GM19463 (cell line): ENCODE measurements at regions not wholly inside any gene's neighbourhood (a gene's known extent, or its start where the extent isn't known, plus 50 kb on each side); places are given as distances from the start of the nearest gene placed in this dataset.
"Not testable (repeated sequence)": the region's sequence is repeated elsewhere in the genome, so short reads cannot be mapped to it uniquely, and the experiment has no call there.

Experiments
- ATAC-seq: cut with Tn5 transposase; IDR thresholded peaks from one replicate; pipeline ENCODE4 v1.9.1; 2021; ENCODE audit warnings: mild to moderate bottlenecking, moderate library complexity; ENCODE audit not compliant: unreplicated experiment

DNA sequence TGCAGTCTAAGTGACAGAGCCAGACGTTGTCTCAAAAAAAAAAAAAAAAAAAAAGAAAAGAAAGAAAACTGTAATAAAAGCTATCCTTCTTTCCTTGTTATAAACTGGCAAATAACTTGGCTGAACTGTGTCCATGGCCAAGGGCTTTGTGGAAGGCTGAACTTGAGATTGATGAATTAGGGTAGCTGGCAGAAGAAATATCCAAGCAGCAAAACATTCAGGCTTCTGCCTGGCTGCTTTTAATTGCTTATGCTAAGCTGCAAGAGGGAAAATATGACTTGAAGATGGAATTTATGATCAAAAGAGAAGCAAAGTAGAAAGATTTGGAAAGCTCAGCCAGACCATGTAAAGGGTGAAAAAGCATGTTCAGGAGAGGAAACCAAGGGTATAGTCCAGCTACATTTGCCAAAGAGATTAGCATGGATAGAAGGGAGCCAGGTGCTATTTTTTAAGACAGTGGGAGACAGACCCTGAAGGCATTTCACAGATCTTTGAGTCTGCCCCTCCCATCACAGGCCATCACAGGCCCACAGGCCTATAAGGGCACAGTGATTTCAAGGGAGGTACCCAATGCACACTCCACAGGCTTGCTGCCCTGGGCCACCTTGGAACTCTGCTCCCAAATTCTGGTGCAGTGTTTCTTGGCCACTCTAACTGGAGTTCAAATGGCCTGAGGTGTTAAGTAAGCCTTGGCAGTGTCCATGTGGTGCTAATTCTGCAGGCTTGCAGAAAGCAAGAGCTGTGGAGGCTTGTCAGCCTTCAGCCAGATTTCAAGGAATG, 226.0 kb downstream of the AEBP2 start:
- no peak for ATAC-seq

DNA sequence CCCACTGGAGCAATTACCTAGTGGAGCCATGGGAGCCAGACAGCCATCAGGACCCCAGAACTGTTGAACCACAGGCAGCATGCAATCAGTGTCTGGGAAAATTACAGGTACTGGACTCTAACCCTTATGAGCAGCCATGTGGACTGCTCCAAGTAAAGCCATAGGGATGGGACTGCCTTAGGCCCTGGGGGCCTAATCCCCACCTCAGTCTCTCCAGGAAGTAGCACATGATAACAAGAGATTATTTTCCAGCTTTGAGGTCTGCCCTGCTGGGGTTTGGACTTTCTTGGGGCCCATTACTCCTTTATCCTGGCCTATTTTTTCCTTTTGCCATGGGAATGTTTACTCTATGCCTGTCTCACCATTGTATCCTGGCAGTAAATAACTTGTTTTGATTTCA, 226.8 kb downstream of the AEBP2 start:
- no peak for ATAC-seq

DNA sequence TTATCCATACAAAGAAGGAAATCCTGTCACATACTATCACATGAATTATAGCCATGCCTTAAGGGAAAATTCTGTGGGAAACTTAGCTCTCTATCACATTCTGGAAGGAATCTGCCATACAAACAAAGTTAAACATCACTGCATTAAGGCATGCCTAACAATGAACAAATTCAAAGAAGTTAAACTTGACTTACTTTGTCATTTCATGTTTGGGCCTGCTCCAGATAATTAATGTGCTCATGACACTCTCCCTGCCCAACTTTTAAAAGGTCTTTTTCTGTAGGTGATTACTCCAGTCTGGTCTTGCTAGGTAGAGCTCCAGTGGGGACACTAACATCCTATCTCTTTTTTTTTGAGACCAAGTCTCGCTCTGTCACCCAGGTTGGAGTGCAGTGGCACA, 230.5 kb downstream of the AEBP2 start:
- no peak for ATAC-seq

DNA sequence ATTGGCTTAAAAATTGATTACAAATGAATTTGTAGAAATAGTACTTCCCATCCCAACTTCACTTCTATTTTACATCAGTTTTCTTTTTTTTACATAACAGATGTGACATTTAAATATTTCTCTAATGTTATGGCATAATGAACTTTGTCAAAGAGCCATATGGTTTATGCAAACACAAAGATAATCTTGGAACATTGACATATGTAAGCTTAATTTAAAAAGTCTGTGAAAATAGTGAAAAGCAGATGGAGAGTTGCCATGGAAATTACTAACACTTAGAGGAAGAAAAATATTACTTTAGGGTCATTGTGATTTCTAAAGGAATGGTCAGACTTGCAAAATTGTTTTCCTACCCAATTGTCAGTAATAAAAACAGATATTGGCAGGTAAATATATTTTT, 232.4 kb downstream of the AEBP2 start:
- ATAC-seq, result no peak

DNA sequence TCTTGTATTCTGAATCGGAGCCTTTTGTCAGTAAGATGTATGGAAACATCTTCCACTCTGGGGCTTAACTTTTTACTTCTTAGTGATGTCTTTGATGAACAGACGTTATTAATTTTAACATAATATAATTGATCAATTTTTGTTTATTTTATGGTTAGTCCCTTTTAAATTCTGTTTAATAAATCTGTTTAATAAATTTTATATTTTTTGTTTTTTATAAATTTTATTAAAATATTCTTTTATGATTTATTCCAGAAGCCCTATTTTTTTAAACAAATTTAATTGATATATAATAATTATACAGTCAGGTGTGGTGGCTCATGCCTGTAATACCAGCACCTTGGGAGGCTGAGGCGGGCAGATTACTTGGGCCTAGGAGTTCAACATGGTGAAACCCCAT, 235.1 kb downstream of the AEBP2 start:
- ATAC-seq, result no peak

DNA sequence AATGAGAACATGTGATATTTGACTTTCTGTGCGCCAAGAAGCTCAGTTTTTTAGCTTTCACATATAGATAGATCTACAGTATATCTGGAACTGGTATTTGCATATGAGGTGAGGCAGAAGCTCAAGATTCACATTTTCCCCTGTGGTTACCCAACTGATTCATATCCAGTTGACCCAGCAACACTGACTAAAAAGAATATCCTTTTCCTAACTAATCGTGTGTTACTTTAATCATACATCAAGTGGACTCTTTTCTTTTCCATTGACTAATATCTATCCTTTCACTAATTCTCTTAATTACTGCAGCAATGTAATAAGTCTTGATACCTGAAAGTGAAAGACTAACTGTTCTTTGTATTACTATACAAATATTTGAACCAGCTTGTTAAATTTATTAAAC, 236.1 kb downstream of the AEBP2 start:
- no peak for ATAC-seq

DNA sequence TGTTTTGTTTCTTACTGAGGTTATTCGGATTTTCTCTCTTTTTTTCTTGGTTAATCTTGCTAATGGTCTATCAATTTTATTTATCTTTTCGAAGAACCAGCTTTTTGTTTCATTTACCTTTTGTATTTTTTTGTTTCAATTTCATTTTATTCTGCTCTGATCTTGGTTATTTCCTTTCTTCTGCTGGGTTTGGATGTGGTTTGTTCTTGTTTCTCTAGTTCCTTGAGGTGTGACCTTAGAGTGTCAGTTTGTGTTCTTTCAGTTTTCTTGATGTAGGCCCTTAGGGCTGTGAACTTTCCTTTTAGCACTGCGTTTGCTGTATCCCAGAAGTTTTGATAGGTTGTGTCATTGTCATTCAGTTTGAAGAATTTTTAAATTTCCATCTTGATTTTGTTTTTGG, 239.2 kb downstream of the AEBP2 start:
- not testable (repeated sequence) for ATAC-seq

DNA sequence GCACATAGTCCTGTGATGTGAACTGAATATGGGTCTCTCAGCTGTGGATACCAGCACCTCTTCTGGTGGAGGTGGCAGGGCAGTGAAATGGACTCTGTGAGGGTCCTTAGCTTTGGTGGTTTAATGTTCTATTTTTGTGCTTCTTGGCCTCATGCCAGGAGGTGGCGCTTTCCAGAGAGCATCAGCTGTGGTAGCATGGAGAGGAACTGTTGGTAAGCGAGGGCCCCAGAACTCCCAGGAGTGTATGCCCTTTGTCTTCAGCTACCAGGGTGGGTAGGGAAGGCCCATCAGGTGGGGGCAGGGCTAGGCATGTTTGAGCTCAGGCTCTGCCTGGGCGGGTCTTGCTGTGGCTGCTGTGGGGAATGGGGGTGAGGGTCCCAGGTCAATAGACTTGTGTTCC, 241.7 kb downstream of the AEBP2 start:
- no peak for ATAC-seq

DNA sequence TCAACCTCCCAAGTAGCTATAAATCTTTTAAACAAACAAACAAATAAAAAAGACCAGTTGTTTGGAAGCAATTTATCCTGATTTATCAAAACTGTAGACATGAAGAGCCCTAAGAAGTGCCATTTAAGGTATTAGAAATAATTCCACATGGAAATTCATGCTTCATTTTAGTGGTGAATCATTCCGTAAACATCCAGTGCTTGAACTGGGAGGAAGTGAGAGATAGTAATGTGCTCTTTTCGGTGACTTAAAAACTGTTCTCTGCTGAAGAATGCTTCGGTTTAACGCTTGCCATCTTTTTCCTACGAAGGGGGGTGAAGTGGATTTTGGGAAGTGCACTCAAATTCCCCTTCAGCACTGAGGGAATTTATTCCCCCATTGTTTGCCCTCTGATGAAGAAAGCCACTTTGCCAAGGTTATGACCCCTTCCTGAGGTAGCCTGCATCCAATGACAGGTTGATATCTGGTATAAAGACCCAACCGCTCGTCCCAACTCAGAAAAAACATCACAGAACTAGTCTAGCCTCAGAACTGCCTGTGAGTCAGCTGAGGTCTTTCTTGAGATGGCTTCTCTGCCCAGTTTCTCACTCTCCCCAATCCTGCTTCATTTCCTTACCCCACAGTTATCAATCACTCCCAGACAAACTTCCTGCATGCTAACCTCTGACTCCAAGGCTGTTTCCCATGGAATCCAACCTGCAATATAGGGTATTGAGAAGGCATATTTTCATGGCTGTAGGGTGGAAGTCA, 244.1 kb downstream of the AEBP2 start:
- no peak for ATAC-seq

DNA sequence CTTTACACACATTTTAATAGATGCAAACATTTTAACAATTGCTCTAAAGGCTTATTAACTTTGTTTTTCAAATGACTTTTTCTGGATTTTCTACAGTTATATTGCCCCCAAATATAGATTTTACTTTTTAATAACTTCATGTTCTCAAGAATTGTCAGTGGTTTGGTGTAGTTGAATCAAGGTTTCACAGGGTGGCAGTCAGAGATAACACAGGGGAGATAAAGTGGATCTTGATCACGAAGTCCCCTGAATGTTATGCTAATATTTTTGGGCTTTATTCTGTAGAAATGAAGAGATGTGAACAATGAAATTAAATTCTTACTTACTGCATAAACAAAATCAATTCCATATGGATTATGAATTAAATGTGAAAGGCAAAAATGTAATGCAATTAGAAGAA, 248.1 kb downstream of the AEBP2 start:
- no peak for ATAC-seq

DNA sequence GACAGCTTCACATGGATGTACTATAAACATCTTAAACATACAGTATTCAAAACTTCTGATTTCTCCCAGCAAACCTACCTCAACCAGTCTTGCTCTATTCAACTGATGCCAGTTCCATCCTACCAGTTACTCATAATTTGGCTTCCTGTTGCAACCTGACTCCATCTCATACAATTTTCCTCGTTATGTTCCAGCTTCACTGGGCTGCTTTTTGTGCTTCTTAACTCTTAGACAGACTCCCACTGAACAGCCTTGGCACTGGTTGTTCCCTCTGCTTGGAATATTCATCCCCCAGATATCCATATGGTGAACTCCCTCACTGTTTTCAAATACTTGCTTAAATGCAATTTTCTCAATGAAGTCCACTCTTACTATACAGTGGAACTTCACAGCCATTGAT, 249.2 kb downstream of the AEBP2 start:
- ATAC-seq, result no peak

DNA sequence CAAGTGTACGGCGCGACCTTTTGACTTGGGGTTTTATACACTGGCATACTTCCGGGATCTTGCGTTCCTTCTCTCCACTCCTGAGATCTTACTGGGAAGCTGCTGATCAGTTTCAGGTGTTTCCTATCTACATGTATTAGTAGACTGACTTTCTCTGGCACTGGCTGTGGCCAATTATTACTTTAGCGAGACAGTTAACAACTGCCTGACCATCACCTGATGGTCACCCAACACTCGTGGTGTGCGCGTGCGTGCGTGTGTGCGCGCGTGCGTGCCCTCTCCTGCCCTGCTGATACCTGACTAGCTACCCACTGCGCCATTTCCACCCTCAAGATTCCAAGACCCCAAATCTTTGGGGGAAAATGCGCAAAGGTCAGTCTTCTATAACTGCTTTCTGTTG, 249.9 kb downstream of the AEBP2 start:
- no peak for ATAC-seq

DNA sequence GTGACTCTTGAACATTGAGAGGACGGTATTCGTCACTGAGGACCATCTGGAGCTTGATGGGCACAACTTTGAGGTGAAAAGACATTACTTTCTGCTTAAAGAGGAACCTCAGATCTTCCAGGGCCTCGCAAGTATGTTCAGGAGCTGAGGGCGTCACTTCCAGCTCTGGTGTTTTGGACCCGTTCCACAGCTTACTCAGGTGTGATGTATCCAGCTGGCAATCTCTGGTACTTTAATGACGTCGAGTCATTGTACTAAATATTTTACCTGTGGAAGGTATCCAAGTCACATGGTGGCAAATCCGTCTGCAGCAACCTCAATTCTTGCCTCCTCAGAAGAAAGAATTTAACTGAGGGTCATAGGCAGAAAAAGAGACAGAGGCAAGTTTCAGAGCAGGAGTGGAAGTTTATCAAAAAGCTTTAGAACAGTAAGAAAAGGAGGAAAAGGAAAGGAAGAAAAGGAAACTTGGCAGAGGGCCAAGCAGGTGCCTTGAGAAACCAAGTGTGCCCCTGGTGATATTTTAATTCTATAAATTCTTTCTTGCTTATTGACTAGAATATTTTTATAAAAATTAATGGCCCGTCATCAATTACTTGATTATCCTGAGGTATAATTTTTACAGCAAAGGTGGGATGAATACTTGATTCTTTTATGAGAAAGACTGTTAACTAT, 250.6 kb downstream of the AEBP2 start:
- no peak for ATAC-seq

DNA sequence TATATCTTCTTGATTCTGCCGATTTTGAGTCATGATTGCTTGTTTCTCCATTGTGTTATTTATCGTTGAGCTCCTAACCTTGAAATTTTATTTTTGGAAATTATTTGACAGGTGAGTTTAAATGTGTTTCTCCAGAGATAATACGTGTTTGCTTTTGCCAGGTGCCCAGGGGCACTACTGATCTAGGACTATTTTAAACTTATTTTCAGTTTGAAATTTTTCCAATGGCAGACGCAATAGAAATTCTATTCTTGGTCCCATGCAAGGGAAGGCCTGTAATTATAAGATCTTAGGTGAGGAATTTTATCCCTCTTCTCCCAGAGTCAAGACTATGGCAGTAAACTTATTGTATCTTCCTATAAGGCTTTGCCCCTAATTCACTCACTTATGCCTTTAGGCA, 252.8 kb downstream of the AEBP2 start:
- no peak for ATAC-seq

DNA sequence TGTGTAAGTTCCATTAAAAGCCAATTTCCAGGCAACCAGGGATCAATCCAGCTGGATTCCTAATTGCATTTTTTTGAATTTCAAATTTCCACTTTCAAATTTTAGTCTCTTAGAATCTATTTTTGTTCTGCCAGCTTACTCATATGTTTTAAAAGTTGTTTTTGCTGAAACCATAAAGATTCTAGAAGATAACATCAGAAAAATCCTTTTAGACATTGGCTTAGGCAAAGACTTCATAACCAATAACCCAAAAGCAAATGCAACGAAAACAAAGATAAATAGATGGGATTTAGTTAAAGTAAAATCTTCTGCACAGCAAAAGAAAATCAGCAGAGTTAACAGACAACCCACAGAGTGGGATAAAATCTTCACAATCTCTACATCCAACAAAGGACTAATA, 253.3 kb downstream of the AEBP2 start:
- no peak for ATAC-seq

DNA sequence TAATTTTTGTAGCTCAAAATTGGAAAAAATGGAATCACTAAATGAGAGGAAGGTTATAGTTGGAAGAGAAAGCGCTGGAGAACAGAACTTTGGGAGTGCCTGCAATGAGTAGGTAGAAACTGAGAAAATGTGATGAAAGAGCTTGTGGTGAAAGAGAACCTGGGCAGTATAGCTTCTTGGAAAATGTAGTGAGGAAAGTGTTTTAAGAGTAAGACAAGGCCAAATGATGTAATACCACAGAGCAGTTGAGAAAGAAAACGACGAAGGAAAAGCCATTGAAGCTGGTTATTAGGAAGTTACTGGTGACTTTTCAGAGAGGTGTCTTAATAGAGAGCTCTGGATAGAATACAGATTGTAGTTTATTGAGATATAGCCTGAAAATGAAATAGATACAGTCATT, 255.3 kb downstream of the AEBP2 start:
- ATAC-seq, result no peak

DNA sequence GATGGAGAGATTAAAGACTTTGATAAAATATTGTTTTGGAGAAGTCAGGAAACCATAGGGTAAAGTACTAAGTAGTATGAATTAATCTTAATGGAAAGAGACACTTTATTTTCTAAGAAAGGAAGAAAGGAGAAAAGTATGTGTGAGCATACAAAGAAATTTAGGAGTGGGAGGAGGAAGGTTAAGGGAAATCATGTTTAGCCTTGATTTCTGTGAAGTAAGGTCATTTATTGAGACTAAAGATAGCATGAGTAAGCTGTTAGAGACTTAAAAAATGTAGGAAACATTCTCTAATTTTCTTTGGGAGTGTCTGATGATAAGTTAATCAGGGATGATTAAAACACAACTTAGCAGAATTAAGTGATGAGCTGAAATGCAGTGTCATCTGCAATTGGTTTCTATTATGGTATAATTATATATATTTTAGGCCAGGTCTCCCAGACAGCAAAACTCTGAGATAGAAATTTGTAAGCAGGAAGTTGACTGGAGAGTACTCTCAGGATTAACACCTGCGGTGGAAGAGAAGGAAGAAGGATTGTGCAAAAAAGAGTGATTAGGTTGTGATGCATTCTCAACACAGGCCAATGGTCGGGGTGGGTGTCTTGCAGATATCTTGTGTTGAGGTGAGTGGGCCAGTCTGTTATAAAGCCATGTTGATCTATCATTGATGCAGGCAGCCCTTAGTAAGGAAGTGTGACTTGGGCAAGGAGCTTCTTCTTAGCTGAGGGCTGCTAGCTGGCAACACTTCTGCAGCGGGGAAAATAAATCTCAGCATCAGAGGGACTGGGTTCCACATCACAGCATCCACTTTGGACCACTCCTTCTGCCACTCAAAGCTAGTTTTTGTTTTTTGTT, 256.2 kb downstream of the AEBP2 start:
- no peak for ATAC-seq

DNA sequence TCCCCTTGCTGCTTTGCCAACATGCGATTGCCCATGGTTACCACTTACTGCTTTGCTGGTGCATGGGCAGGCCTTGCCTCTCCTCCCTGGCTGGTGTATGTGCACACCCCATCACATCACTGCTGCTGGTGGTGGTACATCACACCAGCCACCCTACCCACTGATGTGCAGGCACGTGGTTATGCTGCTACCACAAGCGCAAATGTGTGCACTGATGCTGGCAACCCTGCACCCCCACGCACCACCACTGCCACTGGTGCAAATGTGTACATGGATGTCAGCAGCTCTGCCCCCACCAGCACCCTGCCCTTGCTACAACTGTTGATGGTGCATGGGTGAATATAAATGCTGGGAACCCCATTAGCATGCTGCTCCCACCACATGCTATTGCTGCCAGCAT, 261.7 kb downstream of the AEBP2 start:
- ATAC-seq, result no peak

DNA sequence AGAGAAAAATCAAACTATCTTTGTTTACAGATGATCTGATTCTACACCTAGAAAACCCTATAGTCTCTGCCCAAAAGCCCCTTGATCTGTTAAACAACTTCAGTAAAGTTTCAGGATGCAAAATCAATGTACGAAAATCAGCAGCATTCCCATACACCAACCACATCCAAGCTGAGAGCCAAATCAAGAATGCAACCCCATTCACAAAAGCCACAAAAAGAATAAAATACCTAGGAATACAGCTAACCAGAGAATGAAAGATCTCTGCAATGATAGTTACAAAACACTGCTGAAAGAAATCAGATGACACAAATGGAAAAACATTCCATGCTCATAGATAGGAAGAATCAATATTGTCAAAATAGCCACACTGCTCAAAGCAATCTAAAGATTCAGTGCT, 265.7 kb downstream of the AEBP2 start:
- no peak for ATAC-seq

DNA sequence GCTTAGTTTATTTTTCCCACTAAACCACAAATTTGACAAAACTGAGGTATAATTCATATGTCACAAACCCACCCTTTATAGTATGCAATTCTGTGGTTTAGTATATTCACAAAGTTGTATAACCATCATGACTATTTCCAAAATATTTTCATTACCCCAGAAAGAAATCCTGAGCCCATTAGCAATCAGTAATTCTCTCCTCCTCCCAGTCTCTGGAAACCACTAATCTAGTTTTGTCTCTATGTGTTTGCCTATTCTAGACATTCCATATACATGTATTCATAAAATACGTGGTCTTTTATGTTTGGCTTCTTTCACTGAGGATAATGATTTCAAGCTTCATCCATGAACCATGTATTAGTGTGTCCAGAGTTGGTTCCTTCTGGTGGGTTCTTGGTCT, 267.6 kb downstream of the AEBP2 start:
- no peak for ATAC-seq

DNA sequence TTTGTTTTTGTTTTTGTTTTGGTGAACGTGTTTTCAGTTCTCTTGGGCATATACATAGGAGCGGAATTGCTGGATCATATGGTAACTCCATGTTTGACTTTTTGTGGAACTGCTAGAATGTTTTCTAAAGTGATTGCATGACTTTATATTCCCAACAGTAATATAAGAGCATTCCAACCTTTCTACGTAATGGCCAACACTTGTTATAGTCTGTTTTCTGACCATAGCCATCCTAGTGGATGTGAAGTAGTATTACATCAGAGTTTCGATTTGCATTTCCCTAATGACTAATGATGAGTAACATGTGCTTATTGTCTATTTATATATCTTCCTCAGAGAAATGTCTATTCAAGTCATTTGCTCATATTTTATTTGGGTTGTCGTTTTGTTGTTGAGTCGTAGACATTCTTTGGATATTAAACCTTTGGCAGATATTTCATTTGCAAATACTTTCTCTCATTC, 268.7 kb downstream of the AEBP2 start:
- ATAC-seq, result no peak
